ENCODE measurements at regions not wholly inside any gene's neighbourhood (a gene's known extent, or its start where the extent isn't known, plus 50 kb on each side); places are given as distances from the start of the nearest gene placed in this dataset.

DNA sequence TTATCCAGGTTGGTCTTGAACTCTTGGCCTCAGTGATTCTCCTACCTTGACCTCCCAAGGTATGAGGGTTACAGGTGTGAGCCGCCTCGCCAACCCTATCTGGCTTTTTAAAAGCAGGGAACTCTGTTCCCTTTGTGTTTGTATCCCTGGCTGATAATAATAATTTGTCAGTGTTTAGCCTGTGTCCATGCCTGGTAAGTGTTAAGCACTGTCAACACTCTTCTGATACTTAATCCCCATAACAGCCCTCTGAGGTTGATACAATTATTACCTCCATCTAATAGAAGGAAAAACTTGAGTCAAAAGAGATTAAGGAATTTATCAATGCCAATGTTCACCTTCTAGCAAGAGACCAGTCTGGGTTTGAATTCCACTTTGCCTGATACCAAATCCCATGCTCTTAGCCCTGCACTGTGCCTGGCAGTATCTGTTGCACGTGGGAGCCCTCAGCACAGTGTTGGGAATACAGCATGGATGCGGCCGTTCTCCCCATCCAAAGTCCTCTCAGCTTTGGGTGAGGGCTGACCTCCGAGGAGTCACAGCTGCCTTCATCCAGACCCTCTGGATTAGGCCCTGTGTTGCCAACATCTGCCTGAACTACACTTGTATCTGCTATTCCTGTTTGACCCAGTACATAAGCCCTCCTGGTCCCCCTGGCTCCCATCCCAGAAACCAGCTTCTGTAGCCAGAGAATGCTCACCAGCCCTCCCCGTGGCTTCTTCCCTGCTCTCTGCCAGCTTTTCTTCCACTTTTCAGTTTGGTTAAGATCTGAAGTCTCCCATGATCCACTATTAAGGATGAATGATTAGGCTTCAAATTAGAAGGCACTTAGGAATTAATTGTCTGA is 335.6 kb upstream of the ASIC2 start:
- DNase-seq (ENCODE audit: low spot score) (no peak), ATAC-seq (no peak)

DNA sequence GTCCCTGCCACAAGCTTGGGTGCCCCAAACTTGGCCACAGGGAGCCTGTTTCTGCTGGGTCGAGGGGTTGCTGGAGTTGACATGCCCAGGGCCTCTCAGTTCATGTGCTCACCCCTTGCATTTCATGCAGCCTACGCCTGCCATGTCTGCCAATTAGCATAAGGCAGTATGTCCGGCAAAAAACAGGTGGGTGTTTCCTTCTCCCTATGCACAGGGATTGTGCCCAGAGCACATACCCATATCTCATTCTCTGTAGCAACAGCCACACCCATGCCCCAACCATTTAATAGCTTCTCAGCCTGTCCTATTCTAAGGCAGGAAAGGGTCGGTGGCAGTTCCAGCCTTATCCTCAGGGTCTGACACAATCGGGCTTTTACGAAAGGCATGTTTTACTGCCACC is 340.4 kb upstream of the ASIC2 start:
- DNase-seq (ENCODE audit: low spot score), result no peak

GRCh38 chr17:33637534-33637933 is 344.4 kb upstream of the ASIC2 start:
- no peak for ATAC-seq
- DNase-seq (ENCODE audit: low spot score), result no peak

More for the DNA sequence above, 340.4 kb upstream of the ASIC2 start:
- no peak for ATAC-seq

DNA sequence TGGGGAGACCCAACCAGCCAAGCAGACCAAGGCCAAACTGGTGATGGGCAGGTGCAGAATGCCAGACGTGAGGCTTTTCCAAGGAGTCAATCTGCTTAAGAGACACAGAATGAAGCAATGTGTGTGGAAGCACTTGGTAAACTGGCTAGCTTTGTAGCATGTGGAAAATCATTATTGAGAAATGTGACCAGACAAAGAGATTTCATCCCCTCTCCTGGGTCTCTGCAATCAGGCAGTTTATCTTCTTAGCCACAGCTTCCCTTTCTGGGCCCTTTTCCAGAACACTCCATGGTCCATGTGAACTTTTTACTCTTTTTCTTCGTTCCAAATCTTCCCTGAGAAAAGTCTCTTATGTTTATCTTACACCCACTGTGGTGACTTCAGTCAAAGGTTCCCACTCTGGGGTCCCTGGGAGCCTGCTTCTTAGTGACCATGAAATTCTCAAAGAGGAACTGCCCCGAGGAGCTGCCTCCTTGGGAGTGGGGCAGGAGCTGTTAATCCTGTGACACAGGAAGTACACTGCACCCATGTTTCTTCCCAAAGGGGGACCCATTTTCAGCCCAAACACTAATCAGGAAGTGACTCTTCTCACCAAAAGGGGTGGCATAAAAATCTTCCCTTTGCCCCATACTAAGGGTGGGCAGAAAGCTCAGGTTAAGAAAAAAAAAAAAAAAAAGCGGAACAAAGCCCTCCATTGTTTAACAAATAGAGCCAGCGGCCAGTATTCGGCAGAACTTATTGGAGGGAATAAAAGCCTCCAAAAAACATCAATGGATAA is 346.2 kb upstream of the ASIC2 start:
- DNase-seq (ENCODE audit: low spot score), result no peak
- no peak for ATAC-seq

- DNase-seq (ENCODE audit: low spot score), result no peak
- ATAC-seq, result no peak
These were observed 347.5 kb upstream of the ASIC2 start for GRCh38 chr17:33640629-33641028.

- no peak for ATAC-seq
- DNase-seq (ENCODE audit: low spot score), result no peak
These were observed 348.9 kb upstream of the ASIC2 start for GRCh38 chr17:33642002-33642401.

DNA sequence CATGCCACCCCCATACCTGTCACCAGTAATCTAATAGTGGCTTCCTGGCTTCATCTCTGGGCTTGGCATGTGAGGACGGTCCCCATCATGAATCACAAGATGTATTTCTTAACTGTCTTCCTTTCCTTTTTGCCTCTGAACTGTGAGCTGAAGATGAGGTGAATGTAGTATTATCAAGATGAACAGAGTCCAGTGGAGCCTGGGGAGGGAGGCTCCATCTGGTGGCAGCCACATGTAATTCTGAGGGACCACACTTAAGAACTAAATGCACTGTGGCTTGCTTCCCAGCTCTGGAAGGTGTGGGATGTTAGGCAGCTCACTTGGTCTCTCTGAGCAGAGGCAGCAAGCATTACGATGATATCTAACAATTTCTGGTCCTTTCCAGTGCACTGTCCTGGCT is 354.9 kb upstream of the ASIC2 start:
- no peak for DNase-seq (ENCODE audit: low spot score)
- peak; percentile 69 for ATAC-seq

- no peak for DNase-seq (ENCODE audit: low spot score)
- ATAC-seq, result no peak
These were observed 357.2 kb upstream of the ASIC2 start for GRCh38 chr17:33650304-33650703.

DNA sequence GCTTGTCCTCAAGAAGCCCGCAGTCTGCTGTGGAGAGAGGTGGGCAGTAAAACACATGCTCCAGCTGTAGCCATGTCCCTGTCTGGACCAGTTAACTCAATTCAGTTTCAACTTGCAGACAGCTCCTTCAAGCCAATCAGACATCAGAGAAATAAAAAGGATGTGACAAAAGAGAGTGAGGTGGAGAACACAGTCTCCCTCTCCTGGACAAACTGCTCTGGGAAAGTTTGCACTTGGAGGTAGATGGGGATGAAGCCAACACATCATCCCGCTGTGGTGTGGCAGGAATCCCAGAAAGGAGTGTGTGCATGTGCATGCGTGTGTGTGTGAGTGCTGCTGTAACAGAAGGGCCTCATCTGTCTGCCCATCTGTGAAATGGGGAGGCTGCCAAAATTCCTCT is 358.6 kb upstream of the ASIC2 start:
- ATAC-seq (no peak), DNase-seq (ENCODE audit: low spot score) (no peak)

GRCh38 chr17:33652731-33653398 is 359.8 kb upstream of the ASIC2 start:
- no peak for ATAC-seq
- no peak for DNase-seq (ENCODE audit: low spot score)

GRCh38 chr17:33653399-33653788 is 360.3 kb upstream of the ASIC2 start:
- ATAC-seq, result no peak
- DNase-seq (ENCODE audit: low spot score), result no peak

- ATAC-seq, result no peak
- no peak for DNase-seq (ENCODE audit: low spot score)
These were observed 364.1 kb upstream of the ASIC2 start for GRCh38 chr17:33657181-33657580.

GRCh38 chr17:33661975-33662374 is 368.9 kb upstream of the ASIC2 start:
- DNase-seq (ENCODE audit: low spot score), result no peak
- ATAC-seq, result no peak

DNA sequence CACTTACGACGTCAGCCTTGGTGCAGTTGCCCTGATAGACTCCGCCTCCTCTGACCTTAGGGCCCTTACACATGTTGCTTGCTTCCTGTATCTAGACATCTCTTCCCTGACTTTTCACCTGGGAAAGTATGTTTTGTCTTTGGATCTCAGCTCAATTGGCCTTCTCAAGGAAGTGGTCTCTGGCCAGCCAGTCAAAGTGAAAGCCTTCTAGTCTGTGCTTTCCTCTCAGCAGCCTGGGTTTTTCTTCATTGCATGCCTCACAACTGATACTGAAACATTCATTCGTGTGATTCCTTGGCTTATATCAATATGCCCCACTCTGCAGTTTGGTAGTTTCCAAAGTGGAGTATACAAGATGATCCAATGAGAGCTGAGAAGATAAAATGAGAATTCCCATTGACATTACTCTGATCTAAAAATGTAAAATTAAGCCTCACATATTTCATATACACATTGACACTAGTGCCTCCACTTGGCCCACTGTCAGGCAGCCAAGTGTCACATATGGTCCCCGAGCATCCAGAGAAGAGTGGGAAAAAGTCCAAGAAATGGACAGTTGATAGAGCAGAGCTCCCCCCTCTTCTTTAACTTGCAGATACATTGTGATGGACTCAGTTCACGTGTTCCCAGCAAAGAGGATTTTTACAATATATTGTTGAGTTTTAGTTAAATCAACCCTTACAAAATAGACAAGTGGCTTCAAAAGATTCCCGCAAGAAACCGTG is 371.2 kb upstream of the ASIC2 start:
- no peak for ATAC-seq
- no peak for DNase-seq (ENCODE audit: low spot score)

DNA sequence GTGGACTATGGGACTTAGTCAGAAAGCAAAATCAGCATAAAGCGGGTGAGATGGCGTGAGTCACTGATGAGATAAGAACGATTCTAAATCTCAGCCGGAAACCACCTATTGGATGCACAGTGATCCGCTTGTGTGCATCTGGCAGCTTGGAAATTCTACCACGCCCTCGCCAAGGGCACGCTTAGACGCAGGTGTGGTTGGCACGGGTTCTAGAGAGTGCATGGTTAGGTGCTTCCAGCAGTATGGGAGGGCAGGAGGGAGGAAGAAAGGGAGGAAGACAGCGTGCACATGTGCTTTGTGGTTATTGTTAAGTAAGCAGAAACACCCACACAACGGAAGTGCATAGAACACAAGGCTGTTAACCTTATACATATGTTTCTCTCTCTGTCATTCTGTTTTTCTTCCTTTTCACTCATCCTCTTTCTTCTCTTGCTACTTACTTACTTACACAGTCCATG is 374.0 kb upstream of the ASIC2 start:
- no peak for ATAC-seq
- no peak for DNase-seq (ENCODE audit: low spot score)

DNA sequence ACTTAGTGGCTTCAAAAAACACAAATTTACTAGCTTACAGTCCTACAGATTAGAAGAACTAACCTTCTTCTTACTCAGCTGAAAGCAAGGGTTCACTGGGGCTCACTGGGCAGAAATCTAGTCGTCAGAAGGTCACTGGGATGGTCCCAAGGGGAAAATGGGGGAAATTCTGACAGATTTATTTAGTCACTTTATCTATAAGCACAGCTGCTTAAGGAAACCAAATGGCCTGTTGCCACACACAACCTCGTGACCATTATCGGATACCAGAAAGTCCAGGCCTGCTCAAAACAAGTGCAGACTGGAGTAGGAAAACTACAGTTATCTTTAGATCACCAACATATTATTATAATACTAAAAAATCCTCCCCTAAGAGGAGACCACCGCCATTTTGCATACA is 374.6 kb upstream of the ASIC2 start:
- DNase-seq (ENCODE audit: low spot score) (no peak), ATAC-seq (no peak)

- ATAC-seq (no peak), DNase-seq (ENCODE audit: low spot score) (no peak)
These were observed 375.4 kb upstream of the ASIC2 start for GRCh38 chr17:33668516-33668915.

DNA sequence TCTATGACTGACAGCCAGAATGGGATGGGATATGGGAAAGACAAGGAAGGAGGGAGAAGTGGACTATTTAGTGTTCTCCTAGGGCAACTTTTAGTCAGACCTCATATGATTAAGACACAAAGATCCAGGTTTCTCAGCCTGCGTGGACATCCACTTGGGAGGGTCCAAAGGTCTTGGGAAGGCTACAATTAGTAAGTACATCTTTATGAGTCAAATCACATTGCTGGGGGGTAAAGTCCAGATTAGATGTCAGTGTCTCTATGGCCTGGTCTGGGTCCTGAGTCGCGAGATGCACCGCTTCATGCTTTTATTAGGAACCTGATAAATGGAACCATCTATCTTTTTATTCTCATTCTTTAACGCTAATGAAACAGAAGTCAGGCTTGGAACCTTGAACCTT is 378.4 kb upstream of the ASIC2 start:
- DNase-seq (ENCODE audit: low spot score), result no peak
- no peak for ATAC-seq

GRCh38 chr17:33674685-33675084 is 381.6 kb upstream of the ASIC2 start:
- ATAC-seq (peak; percentile 98), DNase-seq (ENCODE audit: low spot score) (peak; percentile 51)

GRCh38 chr17:33676444-33676843 is 383.3 kb upstream of the ASIC2 start:
- DNase-seq (ENCODE audit: low spot score), result no peak

DNA sequence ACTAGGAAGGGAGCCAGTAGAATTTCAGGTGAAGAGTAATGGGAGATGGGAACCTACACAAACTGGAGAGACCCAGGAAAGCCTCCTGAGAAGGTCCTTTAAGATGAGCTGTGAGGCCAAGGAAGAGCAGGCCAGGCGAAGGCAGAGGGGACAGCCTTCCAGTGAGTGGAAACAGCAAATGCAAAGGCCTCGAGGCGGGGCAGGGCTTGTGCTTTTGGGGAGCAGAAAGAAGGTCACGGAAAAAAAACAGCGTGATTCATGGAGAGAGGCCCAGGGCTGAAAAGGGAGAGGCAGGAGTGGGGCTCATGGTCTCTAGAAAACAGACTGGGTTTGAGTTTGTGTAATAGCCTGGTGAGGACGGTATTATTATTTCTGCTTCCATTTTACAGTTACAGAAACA is 386.5 kb upstream of the ASIC2 start:
- ATAC-seq, result no peak
- no peak for DNase-seq (ENCODE audit: low spot score)

More at GRCh38 chr17:33676444-33676843, 383.3 kb upstream of the ASIC2 start:
- no peak for ATAC-seq

All from left lobe of liver (tissue), 2 donors.